GM12891 (cell line): ENCODE measurements at regions not wholly inside any gene's neighbourhood (a gene's known extent, or its start where the extent isn't known, plus 50 kb on each side); places are given as distances from the start of the nearest gene placed in this dataset.
"Not testable (repeated sequence)": the region's sequence is repeated elsewhere in the genome, so short reads cannot be mapped to it uniquely, and the experiment has no call there.

Experiments used
- DNase-seq: peaks from one replicate; pipeline ENCODE4 v3.0.0; 2011; ENCODE audit warnings: low spot score; ENCODE audit not compliant: insufficient read length
- FAIRE-seq: peaks from 2 replicates; lab custom pipeline; 2011; peaks lifted over from hg19 to GRCh38; lab: Jason Lieb, UNC
- PAX5 ChIP-seq: IDR thresholded peaks from 2 replicates; pipeline ENCODE4 v1.6.1; 2011; ENCODE audit warnings: low read length, moderate library complexity, mild to moderate bottlenecking; ENCODE audit not compliant: insufficient read depth, severe bottlenecking
- POLR2A ChIP-seq: IDR thresholded peaks from 2 replicates; pipeline ENCODE4 v1.6.1; 2011; ENCODE audit warnings: low read depth, low read length, control low read depth
- POLR2AphosphoS5 ChIP-seq: IDR thresholded peaks from 2 replicates; pipeline ENCODE4 v1.6.1; 2011; ENCODE audit warnings: low read depth, low read length, control low read depth
- POU2F2 ChIP-seq: IDR thresholded peaks from 2 replicates; pipeline ENCODE4 v1.6.1; 2011; ENCODE audit warnings: low read depth, mild to moderate bottlenecking, control low read depth, low read length, moderate library complexity
- SPI1 ChIP-seq: IDR thresholded peaks from 2 replicates; pipeline ENCODE4 v1.6.1; 2011; ENCODE audit warnings: low read depth, low read length, control low read depth
- TAF1 ChIP-seq: IDR thresholded peaks from 2 replicates; pipeline ENCODE4 v1.6.1; 2011; ENCODE audit warnings: low read depth, low read length, control low read depth

GRCh38 chr3:170689893-170690660 lies 104.2 kb upstream of the SLC7A14 start:
- DNase-seq = peak; percentile 37

GRCh38 chr3:170689296-170689829 lies 103.5 kb upstream of the SLC7A14 start:
- DNase-seq = no peak
- FAIRE-seq = no peak
- TF ChIP-seq TAF1 (no peak), POLR2A (no peak), POLR2AphosphoS5 (no peak), SPI1 (no peak), PAX5 (no peak), POU2F2 (no peak)

More at GRCh38 chr3:170689893-170690660, 104.2 kb upstream of the SLC7A14 start:
- TF ChIP-seq PAX5 (no peak), SPI1 (0 out of 2 replicates have a peak, but pooled peaks have one; percentile 8)
- FAIRE-seq = no peak

- FAIRE-seq = not testable (repeated sequence)
Observed at GRCh38 chr3:170688222-170688621, 102.3 kb upstream of the SLC7A14 start.

GRCh38 chr3:170680593-170680992 lies 94.7 kb upstream of the SLC7A14 start:
- FAIRE-seq = no peak
- DNase-seq = no peak
- TF ChIP-seq SPI1 (no peak), POLR2A (no peak), POLR2AphosphoS5 (no peak)

More at GRCh38 chr3:170688222-170688621, 102.3 kb upstream of the SLC7A14 start:
- DNase-seq = not testable (repeated sequence)

GRCh38 chr3:170679190-170679589 lies 93.3 kb upstream of the SLC7A14 start:
- FAIRE-seq = no peak
- no peak for TF ChIP-seq POLR2A
- TF ChIP-seq TAF1 = no peak
- no peak for TF ChIP-seq POU2F2
- DNase-seq = no peak

GRCh38 chr3:170670504-170670903 lies 84.6 kb upstream of the SLC7A14 start:
- FAIRE-seq (no peak), DNase-seq (no peak)
- TF ChIP-seq POLR2AphosphoS5 = no peak

GRCh38 chr3:170662986-170663385 lies 77.1 kb upstream of the SLC7A14 start:
- DNase-seq, FAIRE-seq: not testable (repeated sequence)

- DNase-seq (no peak), FAIRE-seq (no peak)
- TF ChIP-seq SPI1 = no peak
- TF ChIP-seq POLR2AphosphoS5 = no peak
- TF ChIP-seq POU2F2 = no peak
- no peak for TF ChIP-seq POLR2A
- no peak for TF ChIP-seq PAX5
- TF ChIP-seq TAF1 = no peak
Observed at GRCh38 chr3:170660139-170660538, 74.3 kb upstream of the SLC7A14 start.

- FAIRE-seq (no peak), DNase-seq (no peak)
- TF ChIP-seq POLR2AphosphoS5 (no peak), POU2F2 (no peak), POLR2A (no peak), SPI1 (no peak), TAF1 (no peak)
Observed at GRCh38 chr3:170657312-170657711, 71.4 kb upstream of the SLC7A14 start.

GRCh38 chr3:170656284-170656683 lies 70.4 kb upstream of the SLC7A14 start:
- TF ChIP-seq POLR2AphosphoS5 (no peak), POLR2A (no peak), SPI1 (no peak), PAX5 (no peak), TAF1 (no peak), POU2F2 (no peak)
- FAIRE-seq = no peak

GRCh38 chr3:170653801-170654200 lies 67.9 kb upstream of the SLC7A14 start:
- no peak for FAIRE-seq
- TF ChIP-seq SPI1 (no peak), POLR2A (no peak), TAF1 (no peak), PAX5 (no peak), POU2F2 (no peak), POLR2AphosphoS5 (no peak)

More at GRCh38 chr3:170656284-170656683, 70.4 kb upstream of the SLC7A14 start:
- DNase-seq = no peak

GRCh38 chr3:170651260-170651845 lies 65.5 kb upstream of the SLC7A14 start:
- no peak for DNase-seq
- TF ChIP-seq TAF1 = no peak
- TF ChIP-seq POLR2A = no peak

More at GRCh38 chr3:170653801-170654200, 67.9 kb upstream of the SLC7A14 start:
- DNase-seq = no peak

GRCh38 chr3:170650557-170650956 lies 64.7 kb upstream of the SLC7A14 start:
- DNase-seq = not testable (repeated sequence)

More at GRCh38 chr3:170651260-170651845, 65.5 kb upstream of the SLC7A14 start:
- FAIRE-seq = no peak

More at GRCh38 chr3:170650557-170650956, 64.7 kb upstream of the SLC7A14 start:
- FAIRE-seq = not testable (repeated sequence)
